Transverse colon (tissue), 3 donors: ENCODE measurements at regions not wholly inside any gene's neighbourhood (a gene's known extent, or its start where the extent isn't known, plus 50 kb on each side); places are given as distances from the start of the nearest gene placed in this dataset.

Experiments
- POLR2A ChIP-seq: fragments of 450-650 bp; IDR thresholded peaks from one replicate; pipeline ENCODE4 v1.6.1; 2016; ENCODE audit warnings: antibody characterized with exemption, mild to moderate bottlenecking, moderate library complexity
- TF ChIP-seq, protein P1 (sequence below), 5 experiments: fragments of 200-600 bp in 3 of 5; fragments of 450-650 bp in 2 of 5; sonication (generic) in 3 of 5; IDR thresholded peaks; 1 replicate in 2 of 5; 2 replicates in 3 of 5; pipeline ENCODE4 v1.5.1; 2016 to 2017; ENCODE audit warnings: antibody characterized with exemption in 5 of 5, inconsistent platforms in 3 of 5, mild to moderate bottlenecking in 2 of 5, moderate library complexity in 1 of 5

DNA sequence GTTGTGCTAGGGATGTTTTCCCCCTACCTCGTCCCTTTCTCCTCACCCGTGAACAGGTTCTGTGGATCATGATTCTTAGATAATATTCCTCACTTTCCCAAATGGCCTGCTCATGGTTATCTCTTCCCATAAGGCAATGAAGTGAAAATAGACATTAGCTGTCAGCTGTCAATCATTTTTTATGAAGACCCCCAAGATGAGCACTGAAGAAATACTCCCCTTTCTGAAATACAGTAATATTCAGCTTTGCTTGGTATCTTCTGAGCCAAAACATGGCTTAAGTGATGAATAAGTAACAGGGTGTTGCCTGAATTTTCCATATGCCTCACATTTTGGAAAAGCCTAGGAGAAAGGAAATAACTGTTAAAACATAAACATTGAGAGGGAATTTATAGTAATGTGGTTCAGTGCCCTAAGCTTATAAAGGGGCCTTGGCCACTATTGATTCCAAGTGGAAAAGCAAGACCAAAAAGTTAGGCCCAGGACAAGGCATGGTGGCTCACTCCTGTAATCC, 70.7 kb upstream of the NAP1L1 start:
- TF ChIP-seq POLR2A, result no peak
- TF ChIP-seq, protein P1, sequence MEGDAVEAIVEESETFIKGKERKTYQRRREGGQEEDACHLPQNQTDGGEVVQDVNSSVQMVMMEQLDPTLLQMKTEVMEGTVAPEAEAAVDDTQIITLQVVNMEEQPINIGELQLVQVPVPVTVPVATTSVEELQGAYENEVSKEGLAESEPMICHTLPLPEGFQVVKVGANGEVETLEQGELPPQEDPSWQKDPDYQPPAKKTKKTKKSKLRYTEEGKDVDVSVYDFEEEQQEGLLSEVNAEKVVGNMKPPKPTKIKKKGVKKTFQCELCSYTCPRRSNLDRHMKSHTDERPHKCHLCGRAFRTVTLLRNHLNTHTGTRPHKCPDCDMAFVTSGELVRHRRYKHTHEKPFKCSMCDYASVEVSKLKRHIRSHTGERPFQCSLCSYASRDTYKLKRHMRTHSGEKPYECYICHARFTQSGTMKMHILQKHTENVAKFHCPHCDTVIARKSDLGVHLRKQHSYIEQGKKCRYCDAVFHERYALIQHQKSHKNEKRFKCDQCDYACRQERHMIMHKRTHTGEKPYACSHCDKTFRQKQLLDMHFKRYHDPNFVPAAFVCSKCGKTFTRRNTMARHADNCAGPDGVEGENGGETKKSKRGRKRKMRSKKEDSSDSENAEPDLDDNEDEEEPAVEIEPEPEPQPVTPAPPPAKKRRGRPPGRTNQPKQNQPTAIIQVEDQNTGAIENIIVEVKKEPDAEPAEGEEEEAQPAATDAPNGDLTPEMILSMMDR (IDR thresholded peaks at IDR 0.05), result no peak
